Kidney epithelial cell (primary cell): ENCODE measurements at regions not wholly inside any gene's neighbourhood (a gene's known extent, or its start where the extent isn't known, plus 50 kb on each side); places are given as distances from the start of the nearest gene placed in this dataset.
A peak's percentile ranks its signal among the peaks of the same experiment; 100 is the strongest.

ENCODE experiments used
- DNase-seq: peaks from one replicate; pipeline ENCODE4 v3.0.0-alpha.2; 2010; ENCODE audit warnings: low read depth
- H3K27me3 ChIP-seq: 2 replicates; pipeline ENCODE4 v1.6.0; 2011; ENCODE audit warnings: low read length; ENCODE audit not compliant: control insufficient read depth, insufficient read depth
- H3K36me3 ChIP-seq: 2 replicates; pipeline ENCODE4 v1.5.1; 2011; ENCODE audit warnings: low read length; ENCODE audit not compliant: control insufficient read depth, insufficient read depth
- H3K4me3 ChIP-seq: 2 replicates; pipeline ENCODE4 v1.5.1; 2011; ENCODE audit warnings: low read depth, mild to moderate bottlenecking, control low read depth, low read length
- CTCF ChIP-seq: IDR thresholded peaks from 2 replicates; pipeline ENCODE4 v1.5.1; 2011; ENCODE audit warnings: mild to moderate bottlenecking, moderate library complexity, low read length, control low read depth, inconsistent platforms; ENCODE audit not compliant: insufficient read depth, poor library complexity, severe bottlenecking

DNA sequence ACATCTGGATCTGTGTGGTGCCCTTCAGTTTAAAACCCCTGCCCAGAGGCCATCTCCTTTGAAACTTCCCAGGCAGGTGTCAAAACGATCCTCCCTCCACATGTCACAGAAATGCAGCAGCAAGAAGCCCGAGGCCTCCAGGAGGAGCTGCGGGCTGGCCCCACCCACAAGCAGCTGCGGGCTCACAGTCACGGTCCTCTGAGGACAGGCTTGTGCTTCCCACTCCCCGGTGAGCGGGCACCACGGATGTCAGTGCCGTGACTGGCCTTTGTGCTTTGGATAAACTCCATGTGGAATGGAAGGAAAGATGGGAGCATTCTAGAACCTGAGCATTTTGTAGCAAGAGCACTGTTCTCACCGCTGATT lies 65.8 kb downstream of the SIK1 start:
- H3K27me3 ChIP-seq, result peaks cover under 1% of the 10 kb centered on the region
- no peak for DNase-seq
- no peak overlapping the region for H3K4me3 ChIP-seq
- peak; percentile 2 for TF ChIP-seq CTCF
- no peaks in the 10 kb centered on the region for H3K36me3 ChIP-seq

DNA sequence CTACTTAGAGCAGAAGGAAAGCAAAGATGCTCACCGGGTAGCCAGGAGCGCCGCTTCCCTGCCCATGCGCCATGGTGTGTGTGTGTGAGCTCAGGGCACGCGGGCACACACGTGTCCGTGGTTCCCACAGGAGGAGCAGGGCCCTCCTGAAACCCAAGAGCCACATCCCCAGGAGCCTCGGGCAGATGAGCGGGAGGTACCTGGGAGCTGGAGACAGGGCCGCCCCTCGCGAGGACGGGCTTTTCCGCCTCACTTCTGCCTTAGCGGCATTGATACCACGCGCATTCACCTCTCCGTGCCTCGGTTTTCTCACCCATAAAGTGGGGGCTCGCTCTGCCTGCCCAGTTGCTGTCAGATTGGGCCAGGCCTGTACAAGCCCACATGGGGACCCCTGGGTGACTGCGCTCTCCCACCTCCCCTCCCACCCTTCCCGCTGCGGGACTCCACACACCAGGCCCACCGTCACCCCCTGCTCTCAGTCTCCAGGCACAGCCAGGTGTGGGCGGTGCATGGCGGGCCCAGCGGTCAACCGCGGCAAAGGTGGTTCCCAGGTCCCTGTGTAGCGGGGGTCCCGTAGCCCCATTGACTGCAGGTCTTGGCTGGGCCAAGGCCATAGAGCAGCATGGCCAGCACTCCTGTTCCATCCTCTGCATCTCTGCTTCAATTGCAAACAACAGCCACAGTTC lies 66.3 kb downstream of the SIK1 start:
- peaks cover 2% of the 10 kb centered on the region for H3K27me3 ChIP-seq
- no peak for DNase-seq
- no peak overlapping the region for H3K4me3 ChIP-seq
- TF ChIP-seq CTCF, result no peak
- no peaks in the 10 kb centered on the region for H3K36me3 ChIP-seq

GRCh38 chr21:43358940-43359822 lies 67.8 kb downstream of the SIK1 start:
- Histone ChIP-seq H3K36me3 (no peaks in the 10 kb centered on the region), H3K27me3 (peaks cover 5% of the 10 kb centered on the region), H3K4me3 (no peak overlapping the region)
- no peak for DNase-seq
- no peak for TF ChIP-seq CTCF

- no peak for TF ChIP-seq CTCF
- H3K27me3 ChIP-seq, result peaks cover 5% of the 10 kb centered on the region
- DNase-seq, result no peak
- no peak overlapping the region for H3K4me3 ChIP-seq
- H3K36me3 ChIP-seq, result no peaks in the 10 kb centered on the region
These were observed 69.1 kb downstream of the SIK1 start for GRCh38 chr21:43357715-43358430.

DNA sequence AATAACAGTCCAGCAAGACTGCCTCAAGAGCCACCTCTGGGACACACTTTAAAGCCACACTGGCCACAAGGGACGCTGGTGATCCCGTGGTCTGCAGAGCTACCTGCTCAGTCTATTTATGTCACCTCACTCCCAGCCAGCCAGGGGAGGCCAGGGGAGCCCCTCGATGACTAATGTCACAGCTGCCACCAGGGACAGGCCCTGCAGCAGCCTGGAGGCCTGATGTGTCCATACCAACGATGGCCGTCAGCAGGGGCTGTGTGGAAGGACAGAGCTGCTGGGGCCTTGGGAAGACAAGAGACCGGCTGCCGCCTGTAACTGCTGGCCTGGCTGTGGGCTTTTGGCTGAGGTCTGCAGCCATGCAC lies 71.0 kb downstream of the SIK1 start:
- Histone ChIP-seq H3K4me3 (no peak overlapping the region), H3K36me3 (no peaks in the 10 kb centered on the region), H3K27me3 (peaks cover 5% of the 10 kb centered on the region)
- TF ChIP-seq CTCF, result no peak
- no peak for DNase-seq
